HUES48 (cell line): ENCODE measurements at regions not wholly inside any gene's neighbourhood (a gene's known extent, or its start where the extent isn't known, plus 50 kb on each side); places are given as distances from the start of the nearest gene placed in this dataset.

ENCODE experiments used
- H3K27ac ChIP-seq: one replicate; pipeline ENCODE4 v1.7.0; 2013; ENCODE audit warnings: low read depth, low read length, inconsistent platforms
- H3K27me3 ChIP-seq: 2 replicates; pipeline ENCODE4 v1.6.1; 2013; ENCODE audit warnings: mild to moderate bottlenecking, low read length; ENCODE audit not compliant: control insufficient read depth, insufficient read depth
- H3K36me3 ChIP-seq: 2 replicates; pipeline ENCODE4 v1.6.1; 2013; ENCODE audit warnings: low read length; ENCODE audit not compliant: control insufficient read depth, insufficient read depth
- H3K4me1 ChIP-seq: 2 replicates; pipeline ENCODE4 v1.6.1; 2013; ENCODE audit warnings: mild to moderate bottlenecking, low read length; ENCODE audit not compliant: control insufficient read depth, insufficient read depth
- H3K4me3 ChIP-seq: 2 replicates; pipeline ENCODE4 v1.5.1; 2013; ENCODE audit warnings: mild to moderate bottlenecking, low read depth, low read length
- H3K9ac ChIP-seq: 2 replicates; pipeline ENCODE4 v1.6.1; 2013; ENCODE audit warnings: mild to moderate bottlenecking, low read depth, low read length, moderate library complexity
- H3K9me3 ChIP-seq: 2 replicates; pipeline ENCODE4 v1.6.1; 2013; ENCODE audit warnings: low read length; ENCODE audit not compliant: control insufficient read depth, insufficient read depth

DNA sequence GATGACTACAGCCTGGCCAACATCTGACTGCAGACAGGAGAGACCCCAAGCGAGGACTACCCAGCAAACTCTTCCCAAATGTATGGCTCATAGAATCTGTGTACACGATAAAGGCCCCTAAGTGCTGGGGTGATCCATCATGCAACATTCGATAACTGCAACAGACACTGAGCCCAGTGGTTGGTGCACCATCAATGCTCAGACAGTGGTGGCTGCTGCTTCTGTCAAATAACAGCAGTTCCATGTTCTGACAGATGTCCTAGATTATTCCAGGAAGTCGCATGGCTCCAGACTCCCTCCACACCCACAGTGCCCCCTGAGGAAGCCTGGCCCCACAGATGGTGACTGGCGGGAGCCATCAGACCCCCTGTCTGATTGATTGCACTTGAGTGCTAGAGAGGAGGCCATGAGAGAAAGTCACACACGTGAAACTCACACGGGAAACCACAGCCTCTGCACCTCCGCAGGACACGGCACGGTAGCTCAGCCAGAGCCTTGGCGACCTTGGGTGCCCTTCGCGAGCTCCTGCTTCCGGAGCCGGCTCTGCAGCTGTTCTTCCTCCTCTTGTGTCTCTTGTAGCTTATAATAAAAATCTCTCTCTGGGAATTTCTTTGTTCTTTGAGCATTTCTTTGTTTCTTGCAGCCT lies 1155.9 kb downstream of the TBC1D22A start:
- Histone ChIP-seq H3K27ac (no peak overlapping the region), H3K9ac (no peak overlapping the region), H3K4me1 (no peaks in the 10 kb centered on the region), H3K36me3 (no peaks in the 10 kb centered on the region), H3K9me3 (peaks cover 80% of the 10 kb centered on the region), H3K27me3 (no peaks in the 10 kb centered on the region), H3K4me3 (no peak overlapping the region)

DNA sequence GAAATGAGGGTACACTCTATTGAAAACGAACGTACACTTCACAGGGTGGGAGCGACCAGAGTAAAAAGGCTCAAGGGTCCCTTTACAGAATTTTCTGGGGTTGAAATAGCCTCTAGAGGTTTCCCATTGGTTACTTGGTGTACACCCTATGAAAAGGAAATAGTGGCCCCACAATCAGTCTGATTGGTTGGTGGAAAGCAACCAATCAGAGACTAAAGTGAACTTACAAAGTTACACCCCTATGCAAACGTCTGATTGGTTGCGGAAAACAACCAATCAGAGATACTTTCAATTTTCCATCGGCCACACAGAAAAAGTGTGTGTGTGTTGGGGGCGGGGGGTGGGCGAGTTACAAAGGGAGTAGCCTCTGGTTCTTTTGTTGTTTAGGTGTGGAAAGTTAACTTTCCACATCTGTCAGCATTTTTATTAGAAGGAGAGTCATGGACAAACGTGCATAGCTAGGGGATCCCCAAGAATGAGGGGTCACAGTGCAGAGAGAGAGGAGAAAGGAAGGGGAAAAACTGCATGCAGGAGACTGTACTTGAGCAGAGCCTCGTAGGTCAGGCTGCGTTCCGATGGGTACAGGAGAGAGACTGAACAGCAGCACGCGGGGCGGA lies 1152.1 kb downstream of the TBC1D22A start:
- H3K4me1 ChIP-seq = no peaks in the 10 kb centered on the region
- H3K36me3 ChIP-seq = no peaks in the 10 kb centered on the region
- no peak overlapping the region for H3K9ac ChIP-seq
- H3K9me3 ChIP-seq = peaks cover 75% of the 10 kb centered on the region
- H3K27me3 ChIP-seq = no peaks in the 10 kb centered on the region
- no peak overlapping the region for H3K4me3 ChIP-seq
- no peak overlapping the region for H3K27ac ChIP-seq

DNA sequence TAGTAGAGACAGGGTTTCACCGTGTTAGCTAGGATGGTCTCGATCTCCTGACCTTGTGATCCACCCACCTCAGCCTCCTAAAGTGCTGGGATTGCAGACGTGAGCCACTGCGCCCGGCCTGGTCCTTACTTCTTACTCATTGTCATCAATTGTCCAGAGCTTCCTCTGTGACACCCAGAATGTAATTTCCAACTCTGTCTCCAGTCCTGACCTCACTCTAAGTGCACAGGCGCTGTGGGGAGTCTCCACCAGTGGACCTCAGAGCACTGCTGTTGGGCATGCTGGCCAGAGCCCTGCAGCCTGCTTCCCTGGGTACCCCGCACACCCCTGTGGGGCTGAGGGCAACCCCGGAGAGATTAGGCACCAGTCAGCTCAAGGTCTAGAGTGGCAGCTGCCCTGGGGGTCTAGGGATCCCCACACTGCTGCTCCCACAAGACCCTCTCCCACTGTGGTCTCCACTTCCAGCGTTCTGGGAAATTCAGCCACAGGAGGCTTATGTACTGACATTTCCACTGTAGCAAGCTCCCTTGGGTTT lies 1140.3 kb downstream of the TBC1D22A start:
- Histone ChIP-seq H3K4me3 (no peak overlapping the region), H3K4me1 (no peaks in the 10 kb centered on the region), H3K9me3 (peaks cover 86% of the 10 kb centered on the region)

DNA sequence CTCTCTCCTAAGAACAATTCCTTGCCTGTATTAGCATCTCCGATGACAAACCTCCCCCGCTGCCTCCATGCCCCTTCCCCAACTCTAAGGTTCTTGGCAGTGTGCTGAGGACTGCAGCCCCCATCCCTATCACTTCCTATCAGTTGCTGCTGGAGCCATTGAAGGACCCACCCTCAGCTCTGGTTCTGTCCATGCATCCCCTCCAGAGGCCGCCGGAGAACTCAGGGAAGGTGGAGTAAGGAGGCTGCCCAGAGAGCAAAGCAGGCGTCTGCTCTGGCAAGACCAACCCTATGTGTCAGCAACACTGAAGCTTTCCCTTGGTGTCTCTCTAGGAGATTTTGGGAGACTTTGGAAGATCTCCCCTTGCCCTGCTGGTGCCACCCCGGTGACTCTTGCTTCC lies 1139.5 kb downstream of the TBC1D22A start:
- no peaks in the 10 kb centered on the region for H3K36me3 ChIP-seq
- H3K27ac ChIP-seq = no peak overlapping the region
- H3K27me3 ChIP-seq = no peaks in the 10 kb centered on the region
- H3K4me1 ChIP-seq = no peaks in the 10 kb centered on the region
- peaks cover 87% of the 10 kb centered on the region for H3K9me3 ChIP-seq
- H3K4me3 ChIP-seq = no peak overlapping the region
- H3K9ac ChIP-seq = no peak overlapping the region

More for the DNA sequence above, 1140.3 kb downstream of the TBC1D22A start:
- Histone ChIP-seq H3K27ac (no peak overlapping the region), H3K9ac (no peak overlapping the region), H3K27me3 (no peaks in the 10 kb centered on the region), H3K36me3 (no peaks in the 10 kb centered on the region)

DNA sequence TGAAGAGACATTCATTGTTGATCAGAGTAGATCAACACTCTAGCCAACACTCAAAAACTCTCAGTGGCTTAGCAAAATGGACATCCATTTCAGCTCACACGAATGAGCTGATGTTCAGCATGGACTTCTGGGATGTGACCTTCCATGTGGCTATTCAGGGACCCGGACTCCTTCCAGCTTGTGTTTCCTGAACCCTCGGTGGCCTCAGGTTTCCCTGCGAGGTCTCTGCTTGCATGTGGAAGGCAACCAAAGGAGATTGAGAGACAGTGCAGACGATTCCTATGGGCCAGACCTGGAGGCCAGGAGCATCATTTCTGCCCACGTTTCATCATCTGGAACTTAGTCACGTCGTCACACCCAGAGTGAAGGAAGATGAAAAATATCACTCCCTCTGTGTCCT lies 1137.4 kb downstream of the TBC1D22A start:
- no peak overlapping the region for H3K9ac ChIP-seq

DNA sequence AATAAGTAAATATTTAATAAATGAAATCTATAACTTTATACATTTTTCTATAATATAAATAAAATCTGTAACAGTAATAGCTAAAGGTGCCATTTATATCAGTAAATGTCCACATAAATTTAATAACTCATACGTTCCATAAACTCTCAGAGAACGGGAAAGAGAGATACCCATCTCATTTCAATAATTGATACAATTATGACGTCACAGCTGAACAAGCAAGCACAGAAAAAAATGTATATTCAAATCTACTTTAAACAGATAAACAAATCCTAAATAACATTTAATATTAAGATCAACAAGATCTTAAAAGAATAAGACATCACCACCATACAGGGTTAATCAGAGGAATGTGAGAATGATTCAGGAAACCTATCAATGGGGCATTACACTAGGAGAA lies 1136.5 kb downstream of the TBC1D22A start:
- Histone ChIP-seq H3K9me3 (peaks cover 83% of the 10 kb centered on the region), H3K36me3 (no peaks in the 10 kb centered on the region), H3K9ac (no peak overlapping the region), H3K27ac (no peak overlapping the region), H3K27me3 (no peaks in the 10 kb centered on the region), H3K4me3 (no peak overlapping the region), H3K4me1 (no peaks in the 10 kb centered on the region)

More for the DNA sequence above, 1137.4 kb downstream of the TBC1D22A start:
- Histone ChIP-seq H3K36me3 (no peaks in the 10 kb centered on the region), H3K27ac (no peak overlapping the region), H3K27me3 (no peaks in the 10 kb centered on the region), H3K4me3 (no peak overlapping the region), H3K9me3 (peaks cover 83% of the 10 kb centered on the region), H3K4me1 (no peaks in the 10 kb centered on the region)

DNA sequence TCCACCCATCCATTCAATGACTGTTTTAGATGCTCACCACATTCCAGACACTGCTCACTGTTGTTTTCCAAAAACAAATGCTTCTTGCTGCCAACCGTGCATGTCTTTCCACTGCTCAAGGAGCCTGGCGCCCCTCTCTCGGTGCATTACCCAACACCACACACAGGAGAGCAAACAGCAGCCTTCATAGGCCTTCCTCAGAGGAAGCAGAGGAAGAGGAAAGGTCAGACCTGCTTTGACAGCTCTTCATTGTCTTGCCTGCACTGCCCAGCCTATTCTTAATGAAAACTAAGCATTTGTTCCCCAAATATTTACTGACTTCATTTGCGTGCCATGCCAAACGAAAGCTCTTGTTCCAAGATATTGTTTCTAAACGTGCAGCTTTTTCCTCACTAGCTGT lies 1129.2 kb downstream of the TBC1D22A start:
- no peaks in the 10 kb centered on the region for H3K36me3 ChIP-seq
- no peak overlapping the region for H3K27ac ChIP-seq
- H3K4me3 ChIP-seq = no peak overlapping the region
- no peaks in the 10 kb centered on the region for H3K4me1 ChIP-seq
- H3K27me3 ChIP-seq = no peaks in the 10 kb centered on the region
- peaks cover 92% of the 10 kb centered on the region for H3K9me3 ChIP-seq
- no peak overlapping the region for H3K9ac ChIP-seq

DNA sequence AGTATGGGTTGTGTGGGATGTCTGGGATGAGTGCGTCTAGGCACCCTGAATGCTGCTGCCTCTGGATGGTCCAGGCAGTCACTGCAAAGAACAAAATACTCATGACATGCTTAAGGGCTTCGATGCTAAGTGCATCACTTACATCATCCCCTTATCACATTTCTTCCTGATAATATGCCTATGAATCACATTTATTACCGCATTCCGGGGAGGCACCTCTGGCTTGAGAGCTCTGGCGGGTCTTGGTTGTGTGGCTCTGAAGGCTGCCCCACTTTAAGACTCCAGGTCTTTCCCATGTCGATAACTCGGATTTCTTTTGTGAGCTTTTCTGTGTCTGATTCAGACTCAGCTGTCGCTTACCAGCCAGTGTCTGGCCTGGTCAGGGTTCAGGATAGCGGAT lies 1126.4 kb downstream of the TBC1D22A start:
- Histone ChIP-seq H3K27ac (no peak overlapping the region), H3K36me3 (no peaks in the 10 kb centered on the region), H3K4me3 (no peak overlapping the region), H3K27me3 (no peaks in the 10 kb centered on the region), H3K9ac (no peak overlapping the region), H3K4me1 (no peaks in the 10 kb centered on the region), H3K9me3 (peaks cover 98% of the 10 kb centered on the region)

DNA sequence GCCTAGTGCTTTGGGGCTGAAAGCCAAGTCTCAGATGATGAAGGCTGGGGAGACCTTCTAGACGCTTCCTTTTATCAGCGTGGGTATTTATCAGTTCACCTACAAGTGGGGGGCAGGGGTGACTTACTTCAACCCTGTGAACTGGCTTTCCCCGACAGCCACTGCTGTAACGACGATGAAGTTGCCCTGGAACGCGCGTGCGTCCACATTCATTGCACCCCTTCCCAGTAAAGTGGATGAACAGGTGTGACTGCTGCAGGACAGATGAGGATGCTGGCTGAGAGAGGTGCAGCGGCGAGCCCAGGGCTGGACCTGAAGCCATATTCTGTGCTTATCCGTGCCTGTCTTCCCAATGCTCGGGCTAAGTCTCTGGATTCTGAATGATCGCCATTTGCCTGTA lies 1122.3 kb downstream of the TBC1D22A start:
- Histone ChIP-seq H3K27ac (no peak overlapping the region), H3K4me3 (no peak overlapping the region), H3K27me3 (no peaks in the 10 kb centered on the region), H3K36me3 (no peaks in the 10 kb centered on the region), H3K9ac (no peak overlapping the region), H3K4me1 (no peaks in the 10 kb centered on the region), H3K9me3 (peaks cover 94% of the 10 kb centered on the region)

DNA sequence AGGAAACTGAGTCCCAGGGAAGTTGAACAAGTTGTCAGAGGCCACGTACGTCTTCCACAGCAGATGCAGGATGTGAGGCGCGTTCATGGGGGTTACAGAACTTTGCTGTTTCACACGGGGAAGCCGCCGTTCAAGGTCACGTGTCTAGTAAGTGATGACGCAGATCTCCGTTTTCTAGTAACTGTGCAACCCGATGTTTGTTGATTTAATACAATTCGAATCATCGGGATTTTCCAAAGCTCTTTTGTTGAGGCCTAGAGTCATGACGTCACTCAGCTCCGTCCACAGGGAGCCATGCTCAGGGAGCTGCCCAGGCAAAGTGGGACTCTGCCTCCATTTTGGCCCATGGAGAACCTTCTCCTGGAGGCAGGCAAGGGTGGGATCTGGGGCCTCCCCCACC lies 1121.8 kb downstream of the TBC1D22A start:
- H3K4me1 ChIP-seq = no peaks in the 10 kb centered on the region
- no peak overlapping the region for H3K4me3 ChIP-seq
- H3K9me3 ChIP-seq = peaks cover 94% of the 10 kb centered on the region
- no peaks in the 10 kb centered on the region for H3K36me3 ChIP-seq
- no peak overlapping the region for H3K9ac ChIP-seq
- no peaks in the 10 kb centered on the region for H3K27me3 ChIP-seq
- no peak overlapping the region for H3K27ac ChIP-seq

DNA sequence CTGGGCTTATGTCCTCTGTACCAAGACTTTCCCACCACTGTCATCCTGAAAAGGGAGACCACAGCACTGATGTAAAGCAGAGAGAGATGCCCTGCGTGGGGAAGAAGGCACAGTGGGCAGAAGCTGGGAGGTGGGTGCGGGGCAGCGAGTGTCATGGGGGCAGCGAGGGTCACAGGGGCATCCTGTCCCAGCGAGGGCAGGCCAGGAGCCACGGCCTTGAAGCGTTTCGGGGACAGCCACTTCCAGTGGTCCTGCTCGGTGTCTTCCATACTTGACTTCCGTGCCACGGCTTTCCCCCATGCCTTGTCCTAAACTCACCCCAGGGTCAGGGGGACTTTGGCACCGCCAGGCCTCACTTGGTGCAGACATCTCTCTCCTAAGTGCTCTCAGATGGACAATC lies 1121.3 kb downstream of the TBC1D22A start:
- Histone ChIP-seq H3K9me3 (peaks cover 93% of the 10 kb centered on the region), H3K4me1 (no peaks in the 10 kb centered on the region)

More for the DNA sequence above, 1121.3 kb downstream of the TBC1D22A start:
- Histone ChIP-seq H3K9ac (no peak overlapping the region), H3K27ac (no peak overlapping the region), H3K36me3 (no peaks in the 10 kb centered on the region), H3K27me3 (no peaks in the 10 kb centered on the region), H3K4me3 (no peak overlapping the region)
